PC-3 (cell line): ENCODE measurements at regions not wholly inside any gene's neighbourhood (a gene's known extent, or its start where the extent isn't known, plus 50 kb on each side); places are given as distances from the start of the nearest gene placed in this dataset.

ENCODE experiments used
- ATAC-seq: fragments of 200-7000 bp; cut with Tn5 transposase; 2 replicates; pipeline ENCODE4 v1.9.1; 2020; ENCODE audit warnings: mild to moderate bottlenecking, moderate library complexity
- BruUV-seq: library from RNA; stranded (reverse); fragments of 400-500 nt; replicated peaks from 2 replicates; lab custom pipeline; 2021; lab: Mats Ljungman, UMichigan
- CTCF ChIA-PET: fragments of 300-600 bp; sonication (Branson Sonifier 250); formaldehyde crosslinking; loops from one replicate; lab custom pipeline; 2022; ENCODE audit warnings: antibody characterized with exemption; lab: Charles Lee
- POLR2A ChIA-PET: fragments of 300-600 bp; sonication (Branson Sonifier 250); formaldehyde crosslinking; loops from one replicate; lab custom pipeline; 2022; ENCODE audit warnings: antibody characterized with exemption; ENCODE audit not compliant: unreplicated experiment; lab: Charles Lee
- DNase-seq: peaks from one replicate; pipeline ENCODE4 v3.0.0-alpha.2; 2015
- H2AFZ ChIP-seq: fragments of 300-600 bp; sonication (generic); 2 replicates; pipeline ENCODE4 v1.6.0; 2016; ENCODE audit warnings: antibody characterized with exemption, low read length
- H3F3A ChIP-seq: fragments of 300-600 bp; sonication (generic); one replicate; pipeline ENCODE4 v1.6.0; 2017; ENCODE audit warnings: antibody characterized with exemption, low read length, control low read depth, mild to moderate bottlenecking; ENCODE audit not compliant: unreplicated experiment
- H3K27ac ChIP-seq: fragments of 300-600 bp; sonication (generic); 2 replicates; pipeline ENCODE4 v1.5.1; 2016; ENCODE audit warnings: mild to moderate bottlenecking, low read length
- H3K27me3 ChIP-seq: fragments of 300-600 bp; sonication (generic); 2 replicates; pipeline ENCODE4 v1.6.1; 2016; ENCODE audit warnings: low read length, mixed read lengths
- H3K36me3 ChIP-seq: fragments of 300-600 bp; sonication (generic); 2 replicates; pipeline ENCODE4 v1.6.1; 2016; ENCODE audit warnings: low read depth, mixed run types, low read length, mixed read lengths
- H3K4me1 ChIP-seq: fragments of 300-600 bp; sonication (generic); 2 replicates; pipeline ENCODE4 v1.5.1; 2016; ENCODE audit warnings: low read length; ENCODE audit not compliant: insufficient read depth
- H3K4me2 ChIP-seq: fragments of 300-600 bp; sonication (generic); 2 replicates; pipeline ENCODE4 v1.6.0; 2016; ENCODE audit warnings: low read length
- H3K4me3 ChIP-seq: fragments of 300-600 bp; sonication (generic); 2 replicates; pipeline ENCODE4 v1.5.1; 2016; ENCODE audit warnings: mild to moderate bottlenecking, low read length, mixed read lengths
- H3K79me2 ChIP-seq: fragments of 300-600 bp; sonication (generic); 2 replicates; pipeline ENCODE4 v1.6.1; 2017; ENCODE audit warnings: low read length, mixed read lengths
- H3K9ac ChIP-seq: fragments of 300-600 bp; sonication (generic); 2 replicates; pipeline ENCODE4 v1.6.0; 2016; ENCODE audit warnings: mild to moderate bottlenecking, low read length
- H3K9me2 ChIP-seq: fragments of 300-600 bp; sonication (generic); replicated peaks from 2 replicates; pipeline ENCODE4 v1.6.1; 2016; ENCODE audit warnings: mixed run types, low read length, mixed read lengths
- H3K9me3 ChIP-seq: fragments of 300-600 bp; sonication (generic); 2 replicates; pipeline ENCODE4 v1.6.1; 2016; ENCODE audit warnings: low read length, mixed read lengths
- H4K20me1 ChIP-seq: fragments of 300-600 bp; sonication (generic); 2 replicates; pipeline ENCODE4 v1.6.1; 2016; ENCODE audit warnings: low read length, mixed read lengths
- CTCF ChIP-seq: fragments of 300-600 bp; sonication (generic); conservative IDR thresholded peaks from 2 replicates; pipeline ENCODE4 v1.5.1; 2017; ENCODE audit warnings: antibody characterized with exemption, low read depth, mild to moderate bottlenecking, low read length
- EZH2 ChIP-seq: fragments of 300-600 bp; sonication (generic); IDR thresholded peaks from one replicate; pipeline ENCODE4 v1.6.1; 2017; ENCODE audit warnings: antibody characterized with exemption, mild to moderate bottlenecking, low read length; ENCODE audit not compliant: unreplicated experiment
- EZH2phosphoT487 ChIP-seq: fragments of 300-600 bp; sonication (generic); IDR thresholded peaks from 2 replicates; pipeline ENCODE4 v1.6.1; 2018; ENCODE audit warnings: mild to moderate bottlenecking, antibody characterized with exemption, low read length, borderline replicate concordance
- intact Hi-C: fragments of 100-400 bp; cut with micrococcal nuclease; formaldehyde crosslinking; loops from 2 replicates; pipeline ENCODE4 v1.9.0; 2023

- Histone ChIP-seq H3K9me2 (no peaks in the 10 kb centered on the region), H3K27ac (no peak overlapping the region), H3K9ac (no peak overlapping the region), H3K4me1 (no peaks in the 10 kb centered on the region), H3K79me2 (no peaks in the 10 kb centered on the region), H2AFZ (no peak overlapping the region), H3K27me3 (no peaks in the 10 kb centered on the region), H3K4me3 (no peak overlapping the region), H3K36me3 (no peaks in the 10 kb centered on the region), H4K20me1 (no peaks in the 10 kb centered on the region), H3F3A (no peaks in the 10 kb centered on the region), H3K4me2 (no peak overlapping the region), H3K9me3 (no peaks in the 10 kb centered on the region)
- intact Hi-C loops, result no loop called here
- ChIA-PET POLR2A (no interaction called here), CTCF (no interaction called here)
- BruUV-seq, result no TSS peak
- TF ChIP-seq EZH2phosphoT487 (no peak), EZH2 (no peak), CTCF (no peak)
- no peak for ATAC-seq
- DNase-seq, result no peak
Observed at GRCh38 chr1:22241811-22242210, 98.9 kb upstream of the WNT4 start.

GRCh38 chr1:22245100-22245650 is 102.3 kb upstream of the WNT4 start:
- Histone ChIP-seq H3K4me2 (no peak overlapping the region), H3K4me1 (peaks cover 4% of the 10 kb centered on the region; the same call in 1 of the 2 replicates), H4K20me1 (no peaks in the 10 kb centered on the region), H3K9me2 (no peaks in the 10 kb centered on the region), H3K79me2 (no peaks in the 10 kb centered on the region), H2AFZ (no peak overlapping the region), H3K4me3 (no peak overlapping the region), H3K9me3 (no peaks in the 10 kb centered on the region), H3K9ac (no peak overlapping the region), H3K27me3 (no peaks in the 10 kb centered on the region), H3K36me3 (no peaks in the 10 kb centered on the region), H3F3A (no peaks in the 10 kb centered on the region), H3K27ac (no peak overlapping the region)
- no TSS peak for BruUV-seq
- DNase-seq (no peak), ATAC-seq (no peak)
- ChIA-PET POLR2A (no interaction called here), CTCF (no interaction called here)
- TF ChIP-seq CTCF, result no peak
- no peak for TF ChIP-seq EZH2
- TF ChIP-seq EZH2phosphoT487, result no peak
- intact Hi-C loops, result no loop called here

DNA sequence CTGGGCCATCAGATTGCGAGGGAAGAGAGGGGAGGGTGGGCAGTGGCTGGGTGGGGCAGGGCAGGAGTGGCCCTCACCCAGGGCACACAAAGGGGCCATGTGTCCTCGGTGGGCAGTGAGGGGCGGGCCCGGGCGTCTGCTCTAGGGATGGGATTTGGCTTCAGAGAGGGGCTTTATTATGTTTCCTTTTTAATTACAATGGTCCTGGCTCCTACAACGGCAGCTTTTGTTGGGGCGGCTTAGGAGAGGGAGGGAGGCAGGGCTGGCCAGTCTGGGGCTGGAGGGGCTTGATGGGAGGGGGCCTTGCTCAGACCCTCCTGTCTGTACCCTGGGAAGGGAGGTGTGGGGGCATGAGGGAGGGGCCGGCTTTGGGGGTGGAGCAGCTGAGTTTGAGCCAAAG is 102.8 kb upstream of the WNT4 start:
- no peak for ATAC-seq
- intact Hi-C loops, result no loop called here
- Histone ChIP-seq H3K4me1 (peaks cover 10% of the 10 kb centered on the region), H3K9ac (no peak overlapping the region), H3K4me2 (no peak overlapping the region), H3K9me2 (no peaks in the 10 kb centered on the region), H2AFZ (no peak overlapping the region), H3K36me3 (no peaks in the 10 kb centered on the region), H3K9me3 (no peaks in the 10 kb centered on the region), H3K4me3 (no peak overlapping the region), H3K27ac (no peak overlapping the region), H3K79me2 (no peaks in the 10 kb centered on the region), H4K20me1 (no peaks in the 10 kb centered on the region), H3F3A (no peaks in the 10 kb centered on the region), H3K27me3 (no peaks in the 10 kb centered on the region)
- TF ChIP-seq CTCF (no peak), EZH2 (no peak), EZH2phosphoT487 (no peak)
- ChIA-PET CTCF (no interaction called here), POLR2A (no interaction called here)
- DNase-seq, result no peak
- BruUV-seq, result no TSS peak
